GM23248 (cell line): ENCODE measurements at regions not wholly inside any gene's neighbourhood (a gene's known extent, or its start where the extent isn't known, plus 50 kb on each side); places are given as distances from the start of the nearest gene placed in this dataset.
"Not testable (repeated sequence)": the region's sequence is repeated elsewhere in the genome, so short reads cannot be mapped to it uniquely, and the experiment has no call there.

Experiments
- EZH2 ChIP-seq: fragments of 200-600 bp; sonication (generic); IDR thresholded peaks from 2 replicates; pipeline ENCODE4 v1.6.1; 2018; ENCODE audit warnings: antibody characterized with exemption, mild to moderate bottlenecking; ENCODE audit not compliant: insufficient read depth, poor library complexity, severe bottlenecking
- EZH2phosphoT487 ChIP-seq: fragments of 200-600 bp; sonication (generic); IDR thresholded peaks from 2 replicates; pipeline ENCODE4 v1.6.1; 2018; ENCODE audit warnings: antibody characterized with exemption, moderate library complexity, mild to moderate bottlenecking, low read depth; ENCODE audit not compliant: insufficient read depth

DNA sequence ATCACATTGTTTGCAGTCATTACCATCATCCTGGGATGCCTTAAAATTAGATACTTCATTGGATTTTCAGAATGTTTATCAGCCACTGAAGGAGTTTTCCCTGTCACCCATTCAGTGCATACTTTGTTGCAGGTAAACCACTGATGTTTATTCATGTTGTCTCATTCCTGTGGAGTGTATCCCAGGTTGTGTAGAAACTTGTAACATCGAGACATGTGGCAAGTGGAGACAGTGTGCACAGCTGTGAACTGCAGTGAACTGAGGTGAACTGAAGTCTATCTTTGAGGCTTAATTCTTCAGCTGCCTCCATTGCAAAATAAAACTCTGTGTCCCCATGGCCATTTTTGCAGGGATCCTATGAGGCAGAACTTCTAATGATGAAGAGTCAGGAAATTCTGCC lies 2911.4 kb downstream of the RPIA start:
- TF ChIP-seq EZH2, EZH2phosphoT487: not testable (repeated sequence)
